HuH-7 (cell line): ENCODE measurements at regions not wholly inside any gene's neighbourhood (a gene's known extent, or its start where the extent isn't known, plus 50 kb on each side); places are given as distances from the start of the nearest gene placed in this dataset.
A peak's percentile ranks its signal among the peaks of the same experiment; 100 is the strongest.

Experiments used
- DNase-seq: peaks from one replicate; pipeline ENCODE4 v3.0.0; 2011; ENCODE audit warnings: low spot score

DNA sequence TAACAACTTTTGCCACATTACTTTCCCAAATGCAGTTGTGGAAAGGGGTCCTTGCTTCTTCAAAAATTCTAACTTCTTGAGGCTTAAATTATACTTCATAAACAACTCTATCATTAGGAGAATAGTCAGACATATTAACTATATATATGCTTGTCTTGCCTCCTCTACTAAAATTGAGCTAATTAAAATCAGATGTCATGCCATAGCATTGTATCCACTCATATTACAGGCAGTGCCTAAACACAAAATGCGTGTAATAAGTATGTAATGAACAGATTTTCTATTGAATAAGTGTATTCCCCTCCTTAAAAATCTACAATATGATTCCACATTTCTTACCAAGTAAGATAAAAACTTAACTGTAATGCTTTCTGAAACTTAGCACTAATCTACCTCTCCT lies 204.5 kb downstream of the PLK2 start:
- DNase-seq, result no peak

DNA sequence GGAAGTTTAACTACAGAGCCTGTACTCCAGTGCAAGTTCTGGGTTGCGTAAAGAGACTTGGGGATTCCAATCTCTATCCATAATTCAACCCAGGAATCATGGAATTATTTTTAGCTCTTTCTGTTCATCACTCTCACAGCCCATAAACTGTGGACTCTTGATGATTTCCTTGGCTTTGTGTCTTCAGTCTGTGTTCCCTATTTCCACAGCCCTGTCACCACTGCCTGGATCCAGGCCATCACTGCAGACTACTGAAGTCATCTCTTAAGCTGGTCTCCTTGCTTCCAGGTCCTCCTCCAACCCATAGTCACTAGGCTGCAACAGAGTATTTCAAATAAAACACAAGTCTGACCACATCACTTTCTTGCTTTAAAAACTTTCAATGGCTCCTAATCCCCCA lies 211.7 kb downstream of the PLK2 start:
- no peak for DNase-seq

GRCh38 chr5:58246461-58246944 lies 213.4 kb downstream of the PLK2 start:
- no peak for DNase-seq

- DNase-seq, result no peak
Observed at GRCh38 chr5:58245476-58245840, 214.4 kb downstream of the PLK2 start.

GRCh38 chr5:58244819-58245475 lies 214.9 kb downstream of the PLK2 start:
- no peak for DNase-seq

DNA sequence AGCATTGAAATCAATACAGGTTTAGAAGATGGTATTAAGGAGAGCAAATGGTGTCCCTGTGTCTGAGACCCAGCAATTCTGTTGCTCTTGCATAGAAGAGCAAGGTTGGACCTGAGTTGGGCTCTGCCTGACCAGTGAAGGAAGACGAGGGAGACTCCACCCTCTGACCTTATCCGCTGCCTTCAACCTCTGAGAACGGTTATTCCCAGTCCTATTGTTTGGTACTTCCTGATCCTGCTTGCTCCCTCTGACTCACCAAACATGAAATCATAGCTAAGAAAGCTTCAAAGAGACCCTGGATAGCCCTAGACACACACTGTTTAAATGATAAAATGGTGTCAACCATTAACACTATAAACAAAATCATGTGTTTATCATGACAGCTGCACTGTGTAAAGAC lies 218.5 kb downstream of the PLK2 start:
- no peak for DNase-seq

DNA sequence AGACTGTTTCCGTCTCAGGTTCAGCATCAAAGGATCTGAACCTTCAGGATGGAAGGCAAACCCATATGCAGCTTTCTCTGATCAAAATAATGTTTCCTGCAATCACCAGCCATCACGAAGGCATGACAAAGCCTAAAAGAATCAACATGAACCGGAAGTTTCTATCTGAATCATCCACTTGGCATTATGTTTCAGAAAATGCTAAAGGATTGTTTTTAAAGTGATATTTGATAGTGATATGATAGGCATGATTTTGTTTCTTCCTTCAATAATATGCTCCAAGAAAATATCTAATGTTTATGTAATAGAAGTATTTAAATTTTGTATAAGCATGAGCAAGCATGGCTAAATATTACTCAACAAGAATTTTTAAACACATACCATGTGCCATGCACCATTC lies 219.6 kb downstream of the PLK2 start:
- DNase-seq, result no peak

DNA sequence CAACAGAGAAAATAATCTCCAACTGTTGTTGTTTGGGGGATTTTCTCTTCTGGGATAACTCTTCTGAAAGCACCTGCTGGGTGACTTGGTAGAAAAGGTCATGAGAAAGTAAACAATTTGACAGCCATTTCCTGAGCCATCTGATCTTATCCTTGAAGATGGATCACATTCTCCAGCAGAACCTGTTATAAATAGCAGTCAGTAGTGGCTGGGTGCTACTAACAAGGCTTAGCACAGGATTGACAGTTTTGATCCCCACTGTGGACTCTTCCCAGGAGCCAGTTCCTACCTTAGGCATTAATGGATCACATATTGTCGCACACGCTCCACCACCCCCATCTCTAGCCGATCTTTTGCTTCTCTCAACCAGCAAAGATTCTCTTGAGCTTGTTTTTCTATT lies 220.2 kb downstream of the PLK2 start:
- DNase-seq, result no peak

DNA sequence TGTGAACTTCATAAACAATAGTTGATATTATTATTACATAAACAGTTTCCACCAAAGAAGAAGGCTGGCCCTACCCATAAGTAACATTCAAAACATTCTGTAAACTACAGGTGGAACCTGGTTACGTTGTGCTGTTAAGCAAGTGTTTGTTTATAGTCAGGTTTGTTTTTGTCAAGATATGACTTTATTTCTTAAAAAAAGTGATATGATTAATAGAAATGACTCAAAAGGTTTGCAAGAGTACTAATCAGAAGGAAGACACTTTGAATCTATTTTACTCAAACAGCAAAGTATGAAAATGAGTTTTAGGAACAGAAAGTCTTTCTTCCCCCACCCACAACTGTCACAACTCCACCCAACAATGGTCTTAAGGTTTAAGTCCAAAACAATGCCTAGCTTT lies 220.8 kb downstream of the PLK2 start:
- no peak for DNase-seq

- no peak for DNase-seq
Observed at GRCh38 chr5:58236498-58236897, 223.4 kb downstream of the PLK2 start.

GRCh38 chr5:58235299-58235698 lies 224.6 kb downstream of the PLK2 start:
- DNase-seq, result peak; percentile 5

DNA sequence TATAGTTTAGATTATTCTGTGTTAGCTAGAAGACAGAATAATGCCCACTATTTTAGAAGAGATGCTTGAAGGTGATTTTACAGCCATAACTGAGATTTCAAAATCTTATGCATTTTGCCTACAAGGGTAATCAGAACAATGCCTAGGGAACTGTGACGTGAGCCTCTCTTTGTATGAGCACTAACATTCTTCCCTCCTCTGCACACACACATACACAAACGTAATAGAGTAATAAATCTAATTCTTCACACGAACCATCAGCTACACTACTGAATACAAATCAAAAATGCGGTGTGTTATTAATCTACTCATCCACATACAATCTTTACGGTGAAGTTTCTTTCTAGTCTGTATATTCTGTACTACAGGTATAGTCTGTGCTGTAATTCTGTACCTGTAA lies 227.8 kb downstream of the PLK2 start:
- no peak for DNase-seq

DNA sequence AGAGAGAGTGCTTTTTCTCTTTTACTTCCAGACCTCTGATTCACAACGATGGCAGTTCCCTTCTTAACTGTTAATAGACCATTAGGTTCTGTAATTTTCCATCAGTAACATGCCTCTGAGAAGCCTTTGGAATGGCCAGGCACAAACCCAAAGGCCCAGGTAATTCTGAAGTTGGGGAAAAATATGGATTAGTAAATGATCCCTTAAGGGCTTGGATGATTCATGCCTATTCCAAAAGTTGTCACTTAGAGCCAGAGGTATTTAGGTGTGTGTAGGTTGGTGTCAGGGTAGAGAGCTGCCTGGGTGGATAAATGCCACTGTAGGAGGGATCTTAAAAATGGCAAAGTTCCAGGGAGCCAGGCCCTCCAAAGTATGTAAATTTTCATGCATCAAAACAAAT lies 228.8 kb downstream of the PLK2 start:
- DNase-seq, result no peak

- no peak for DNase-seq
Observed at GRCh38 chr5:58228896-58229295, 231.0 kb downstream of the PLK2 start.

- DNase-seq, result no peak
Observed at GRCh38 chr5:58227858-58228257, 232.0 kb downstream of the PLK2 start.

DNA sequence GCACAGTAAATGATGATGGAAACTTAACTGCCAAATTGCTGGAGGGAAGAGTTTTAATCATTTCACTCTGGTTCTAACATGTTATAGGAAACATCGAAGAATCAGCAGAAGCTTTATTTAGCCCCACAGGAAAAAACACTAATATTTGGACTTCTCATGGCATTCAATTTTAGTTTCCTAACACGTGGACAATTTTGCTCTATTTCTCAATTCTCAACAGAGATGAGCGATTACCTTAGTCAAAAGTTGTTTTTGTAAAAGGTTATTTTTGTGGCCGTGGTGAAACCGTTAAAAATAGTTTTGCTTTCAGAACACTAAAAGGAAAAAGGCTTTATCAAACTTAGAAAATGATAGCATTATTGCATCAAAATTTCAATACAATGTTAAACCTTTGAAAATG lies 235.2 kb downstream of the PLK2 start:
- no peak for DNase-seq

DNA sequence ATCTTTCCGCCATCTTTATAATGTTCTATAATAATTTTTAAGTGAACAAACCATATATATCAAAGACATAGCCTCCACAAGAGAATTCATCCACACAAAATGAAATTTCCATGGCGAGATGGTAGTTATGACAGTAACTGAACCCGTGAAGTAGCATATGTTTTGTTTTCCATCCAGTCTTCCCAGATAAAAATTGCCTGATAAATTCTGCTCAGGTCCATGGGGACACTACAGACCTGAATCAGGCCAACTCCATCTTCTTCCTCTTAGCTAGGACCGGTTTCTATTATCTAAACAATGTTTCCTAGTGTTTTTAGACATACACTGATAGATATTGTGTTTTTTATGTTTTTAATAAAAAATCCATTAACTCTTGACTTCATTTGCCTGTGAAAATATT lies 235.7 kb downstream of the PLK2 start:
- DNase-seq, result no peak

DNA sequence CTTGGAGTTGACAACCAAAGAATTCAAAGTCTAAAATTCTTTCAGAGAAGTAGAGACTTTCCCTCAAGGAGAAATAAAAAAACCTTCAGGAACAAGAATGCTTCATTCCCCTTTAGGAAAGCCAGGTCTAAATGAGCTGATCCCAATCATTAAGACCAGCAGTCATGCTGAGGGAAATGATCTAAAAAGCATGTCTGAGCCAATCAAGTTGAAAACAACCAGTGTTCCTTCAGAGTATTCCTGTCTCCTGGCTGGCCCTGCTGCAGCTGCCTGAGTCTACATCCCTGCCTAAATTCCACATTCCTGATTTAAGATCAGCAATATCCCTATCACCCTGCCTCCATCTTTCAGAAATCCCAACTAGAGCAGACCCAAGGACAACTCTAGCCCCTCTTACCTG lies 244.5 kb downstream of the PLK2 start:
- DNase-seq, result no peak

GRCh38 chr5:58211441-58211840 lies 248.4 kb downstream of the PLK2 start:
- no peak for DNase-seq

DNA sequence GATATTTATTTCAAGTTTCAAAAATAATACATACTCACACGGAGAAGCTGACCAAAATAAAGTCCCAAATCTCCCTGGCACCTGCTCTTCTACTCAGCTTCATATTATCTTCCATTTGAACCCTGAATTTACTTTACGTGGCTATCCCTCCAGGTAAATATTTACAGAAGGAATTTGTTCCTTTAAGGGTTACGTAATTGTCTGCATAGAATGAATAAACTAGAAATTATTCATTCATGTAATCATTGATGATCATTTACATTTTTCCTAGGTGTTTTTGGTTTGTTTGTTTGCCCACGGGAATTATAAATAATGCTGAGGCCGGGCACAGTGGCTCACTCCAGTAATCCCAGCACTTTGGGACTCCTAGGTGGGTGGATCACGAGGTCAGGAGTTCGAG lies 251.2 kb downstream of the PLK2 start:
- no peak for DNase-seq

GRCh38 chr5:58207076-58207475 lies 252.8 kb downstream of the PLK2 start:
- no peak for DNase-seq

GRCh38 chr5:58204966-58205365 lies 254.9 kb downstream of the PLK2 start:
- DNase-seq, result no peak

DNA sequence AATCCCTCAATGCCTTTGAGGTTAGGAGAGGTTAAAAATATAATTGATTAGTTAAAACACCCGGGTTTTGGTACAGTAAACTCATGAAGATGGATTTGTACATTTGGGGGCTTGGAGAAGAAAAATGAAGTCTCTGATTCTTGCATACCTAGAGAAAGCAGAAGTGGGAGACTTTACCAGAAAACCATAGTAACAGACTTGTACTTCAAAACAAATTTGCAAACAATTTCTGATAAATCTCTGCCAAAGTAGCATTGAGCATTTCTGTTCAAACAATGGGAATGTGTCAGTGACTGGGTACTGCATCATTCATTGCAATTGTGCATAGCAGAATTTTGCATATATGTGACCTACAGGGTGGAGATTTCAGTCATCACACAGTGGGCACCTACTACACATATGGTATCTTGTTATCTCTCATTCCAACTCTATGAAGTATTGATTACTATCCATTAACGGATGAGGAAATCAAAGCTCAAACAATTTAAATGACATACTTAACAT lies 256.9 kb downstream of the PLK2 start:
- DNase-seq, result no peak

- no peak for DNase-seq
Observed at GRCh38 chr5:58201922-58202648, 257.8 kb downstream of the PLK2 start.
